K562 (cell line): ENCODE measurements at regions not wholly inside any gene's neighbourhood (a gene's known extent, or its start where the extent isn't known, plus 50 kb on each side); places are given as distances from the start of the nearest gene placed in this dataset.

Source experiments
- ATAC-seq: fragments of 200-7000 bp; cut with Tn5 transposase; 3 replicates; pipeline ENCODE4 v1.9.1; 2020; ENCODE audit warnings: moderate library complexity
- BruUV-seq: library from RNA; stranded (reverse); fragments of 400-500 nt; replicated peaks from 2 replicates; lab custom pipeline; 2021; lab: Mats Ljungman, UMichigan
- CTCF ChIA-PET: fragments of 300-600 bp; formaldehyde crosslinking; extraction: SDS; loops from one replicate; lab custom pipeline; 2021; ENCODE audit warnings: low intra/inter-chr PET ratio; lab: Yijun Ruan, JAX
- POLR2A ChIA-PET: fragments of 300-600, 350-650 bp; sonication (Branson Sonifier 250); formaldehyde crosslinking; extraction: SDS; loops from one replicate; lab custom pipeline; 2021; ENCODE audit warnings: antibody characterized with exemption, inconsistent platforms; lab: Yijun Ruan, JAX
- DNase-seq, 4 experiments: peaks; one replicate each; pipeline versions ENCODE4 v3.0.0 to v3.0.0-alpha.2; 2011 to 2018; ENCODE audit warnings: low spot score in 3 of 4, mixed read lengths in 3 of 4; ENCODE audit errors: extremely low read depth in 1 of 4
- FAIRE-seq: peaks from 2 replicates; lab custom pipeline; 2011; peaks lifted over from hg19 to GRCh38; lab: Jason Lieb, UNC
- H2AFZ ChIP-seq: 2 replicates; pipeline ENCODE4 v1.6.0; 2011; ENCODE audit warnings: low read depth, low read length, control low read depth, inconsistent platforms
- H3K27ac ChIP-seq: fragments of 200-600 bp; 3 replicates; pipeline ENCODE4 v1.8.0; 2011; ENCODE audit warnings: low read depth, mild to moderate bottlenecking, control low read depth, inconsistent platforms, low read length, moderate library complexity, mixed read lengths; ENCODE audit errors: extremely low read depth
- H3K27me3 ChIP-seq, 2 experiments: fragments of 300-600 bp in 1 of 2; 2 replicates in 1 of 2; 3 replicates in 1 of 2; pipeline versions ENCODE4 v1.6.0 to v1.8.0; 2011; ENCODE audit warnings: inconsistent platforms in 2 of 2, low read length in 2 of 2, mild to moderate bottlenecking in 1 of 2, mixed read lengths in 1 of 2, moderate library complexity in 1 of 2; ENCODE audit not compliant: control insufficient read depth in 2 of 2, insufficient read depth in 2 of 2
- H3K36me3 ChIP-seq: fragments of 300-600 bp; 3 replicates; pipeline ENCODE4 v1.8.0; 2011; ENCODE audit warnings: mild to moderate bottlenecking, low read length, inconsistent platforms; ENCODE audit not compliant: control insufficient read depth, insufficient read depth
- H3K4me1 ChIP-seq, 2 experiments: fragments of 200-600 bp in 1 of 2; replicated peaks in 1 of 2; 2 replicates in 1 of 2; 3 replicates in 1 of 2; pipeline versions ENCODE4 v1.5.1 to v1.8.0; 2011; ENCODE audit warnings: inconsistent platforms in 2 of 2, low read length in 2 of 2, mild to moderate bottlenecking in 1 of 2, mixed read lengths in 1 of 2, moderate library complexity in 1 of 2; ENCODE audit not compliant: control insufficient read depth in 2 of 2, insufficient read depth in 2 of 2
- H3K4me2 ChIP-seq: 2 replicates; pipeline ENCODE4 v1.6.1; 2011; ENCODE audit warnings: low read length, control low read depth, inconsistent platforms, mixed read lengths; ENCODE audit not compliant: insufficient read depth
- H3K4me3 ChIP-seq: fragments of 200-600 bp; sonication (generic), shearing (Covaris generic); 2 replicates; pipeline ENCODE4 v1.5.1; 2016; ENCODE audit warnings: control low read depth, inconsistent platforms
- H3K79me2 ChIP-seq: fragments of 200-600 bp; 3 replicates; pipeline ENCODE4 v1.8.0; 2011; ENCODE audit warnings: low read length, inconsistent platforms; ENCODE audit not compliant: control insufficient read depth, insufficient read depth
- H3K9ac ChIP-seq, 2 experiments: 2 replicates each; pipeline versions ENCODE4 v1.6.0 to v1.6.1; 2011; ENCODE audit warnings: low read depth in 2 of 2, low read length in 2 of 2, control low read depth in 1 of 2, inconsistent platforms in 1 of 2, mild to moderate bottlenecking in 1 of 2, mixed read lengths in 1 of 2; ENCODE audit not compliant: insufficient read depth in 1 of 2
- H3K9me1 ChIP-seq: one replicate; pipeline ENCODE4 v1.6.0; 2011; ENCODE audit warnings: inconsistent platforms, mild to moderate bottlenecking, low read length, moderate library complexity; ENCODE audit not compliant: control insufficient read depth, insufficient read depth
- H3K9me3 ChIP-seq: replicated peaks from 2 replicates; pipeline ENCODE4 v1.5.1; 2011; ENCODE audit warnings: low read depth, low read length, inconsistent platforms; ENCODE audit not compliant: control insufficient read depth, insufficient read depth
- H4K20me1 ChIP-seq: replicated peaks from 2 replicates; pipeline ENCODE4 v1.6.1; 2011; ENCODE audit warnings: low read length, inconsistent platforms, mixed read lengths; ENCODE audit not compliant: control insufficient read depth, insufficient read depth
- C11orf30 ChIP-seq: fragments of 450-650 bp; IDR thresholded peaks from 2 replicates; pipeline ENCODE4 v1.6.1; 2016; ENCODE audit warnings: low read depth, mild to moderate bottlenecking
- ESRRB ChIP-seq: fragments of 250-450 bp; sonication (Bioruptor Pico); IDR thresholded peaks from 2 replicates; pipeline ENCODE4 v1.5.0; 2020; ENCODE audit warnings: mild to moderate bottlenecking, moderate library complexity, borderline replicate concordance
- FOXK1 ChIP-seq: sonication (generic); formaldehyde crosslinking; IDR thresholded peaks from 2 replicates; pipeline ENCODE4 v1.8.0; 2022; ENCODE audit warnings: missing genetic modification reagents, mild to moderate bottlenecking, borderline replicate concordance
- MYC ChIP-seq, 2 experiments: fragments of 250-450 bp in 1 of 2; sonication (Bioruptor Pico) in 1 of 2; IDR thresholded peaks; 2 replicates each; pipeline versions ENCODE4 v1.5.1 to v1.6.1; 2012 to 2021; ENCODE audit warnings: low read depth in 2 of 2, borderline replicate concordance in 1 of 2, improper control_type of control experiment in 1 of 2, low read length in 1 of 2, mild to moderate bottlenecking in 1 of 2, moderate library complexity in 1 of 2
- PHB ChIP-seq: fragments of 250-450 bp; sonication (Bioruptor Pico); IDR thresholded peaks from 2 replicates; pipeline ENCODE4 v1.5.0; 2021
- POLR2H ChIP-seq: IDR thresholded peaks from 2 replicates; pipeline ENCODE4 v1.6.1; 2016; ENCODE audit warnings: missing genetic modification characterization, low read depth, mild to moderate bottlenecking, control low read depth, missing compliant biosample characterization, moderate library complexity
- PTRF ChIP-seq: fragments of 450-650 bp; IDR thresholded peaks from 2 replicates; pipeline ENCODE4 v1.6.1; 2016; ENCODE audit warnings: mild to moderate bottlenecking, missing genetic modification characterization, missing compliant biosample characterization
- SP2 ChIP-seq: IDR thresholded peaks from 2 replicates; pipeline ENCODE4 v1.6.1; 2011; ENCODE audit warnings: mild to moderate bottlenecking, low read depth, low read length, moderate library complexity; ENCODE audit not compliant: poor library complexity, severe bottlenecking; ENCODE audit errors: extremely low read depth
- SRF ChIP-seq, 2 experiments: fragments of 250-450, 450-650 bp in 1 of 2; sonication (Bioruptor Pico) in 1 of 2; sonication (generic) in 1 of 2; formaldehyde crosslinking; IDR thresholded peaks; 2 replicates each; pipeline versions ENCODE4 v1.5.0 to v1.5.1; 2020 to 2022; ENCODE audit warnings: mild to moderate bottlenecking in 1 of 2, missing genetic modification reagents in 1 of 2
- TEAD4 ChIP-seq, 2 experiments: sonication (generic) in 1 of 2; formaldehyde crosslinking in 1 of 2; IDR thresholded peaks; 2 replicates each; pipeline versions ENCODE4 v1.6.1 to v1.8.0; 2012 to 2022; ENCODE audit warnings: borderline replicate concordance in 1 of 2, inconsistent platforms in 1 of 2, low read length in 1 of 2, mild to moderate bottlenecking in 1 of 2, missing genetic modification reagents in 1 of 2
- TRIM24 ChIP-seq, 2 experiments: fragments of 450-650 bp; IDR thresholded peaks; 2 replicates each; pipeline ENCODE4 v1.6.1; 2016
- XRCC3 ChIP-seq: fragments of 450-650 bp; IDR thresholded peaks from 2 replicates; pipeline ENCODE4 v1.6.1; 2017; ENCODE audit warnings: mild to moderate bottlenecking, moderate library complexity
- ZNF143 ChIP-seq: sonication (generic); formaldehyde crosslinking; IDR thresholded peaks from 2 replicates; pipeline ENCODE4 v1.9.0; 2022; ENCODE audit warnings: mild to moderate bottlenecking, missing genetic modification reagents
- ZNF274 ChIP-seq: IDR thresholded peaks from 2 replicates; pipeline ENCODE4 v1.6.1; 2011; ENCODE audit warnings: low read depth, mild to moderate bottlenecking, low read length, moderate library complexity, borderline replicate concordance
- ZNF644 ChIP-seq: fragments of 200-800 bp; sonication (Bioruptor generic); IDR thresholded peaks from 2 replicates; pipeline ENCODE4 v1.6.1; 2016; ENCODE audit warnings: low read depth, missing genetic modification characterization, missing compliant biosample characterization
- WGBS: fragments of 100-300 bp; shearing (Covaris generic); methylation state at CpG from one replicate; pipeline ENCODE4 v1.1.6; 2016; ENCODE audit warnings: low coverage, mixed read lengths; ENCODE audit not compliant: insufficient coverage; ENCODE audit errors: missing lambda C conversion rate; 5-methylcytosine and 5-hydroxymethylcytosine counted together
- in situ Hi-C: fragments of 300-500 bp; cut with MboI; formaldehyde crosslinking; loops from 4 replicates; pipeline ENCODE4 v1.15.0; 2018; ENCODE audit warnings: inconsistent platforms, mixed read lengths
- intact Hi-C: fragments of 100-400 bp; cut with micrococcal nuclease; formaldehyde crosslinking; loops from 2 replicates; pipeline ENCODE4 v1.14.2; 2022

- CTCF ChIA-PET = no interaction called here
- FAIRE-seq = no peak
- no peak overlapping the region for H2AFZ ChIP-seq
- no peak overlapping the region for H3K4me2 ChIP-seq
- no peaks in the 10 kb centered on the region for H4K20me1 ChIP-seq
- no peaks in the 10 kb centered on the region for H3K27me3 ChIP-seq
- H3K27ac ChIP-seq = no peak overlapping the region
- no peaks in the 10 kb centered on the region for H3K36me3 ChIP-seq
- in situ Hi-C loops = no loop called here
- H3K4me1 ChIP-seq = no peaks in the 10 kb centered on the region
- 0% methylated on average over 2 of the region's 2 CpGs for WGBS
- TF ChIP-seq C11orf30 (no peak), SP2 (no peak), ZNF274 (peak; percentile 65; the same call in 1 of the 2 replicates)
- DNase-seq = no peak
- no peak overlapping the region for H3K9ac ChIP-seq
- no peaks in the 10 kb centered on the region for H3K79me2 ChIP-seq
- H3K9me3 ChIP-seq = no peaks in the 10 kb centered on the region
- BruUV-seq = no TSS peak
- no peak overlapping the region for H3K4me3 ChIP-seq
- POLR2A ChIA-PET = no interaction called here
- no peaks in the 10 kb centered on the region for H3K9me1 ChIP-seq
- intact Hi-C loops = no loop called here
- no peak for ATAC-seq
These were observed 689.0 kb downstream of the REEP3 start for GRCh38 chr10:64210211-64210610.

- no peak overlapping the region for H3K4me3 ChIP-seq
- 2% methylated on average over 3 of the region's 3 CpGs for WGBS
- no peaks in the 10 kb centered on the region for H3K36me3 ChIP-seq
- H3K9me1 ChIP-seq = no peaks in the 10 kb centered on the region
- intact Hi-C loops (no loop called here), in situ Hi-C loops (no loop called here)
- H3K9ac ChIP-seq = no peak overlapping the region
- no peaks in the 10 kb centered on the region for H3K4me1 ChIP-seq
- FAIRE-seq (no peak), ATAC-seq (no peak), DNase-seq (no peak)
- no peaks in the 10 kb centered on the region for H3K9me3 ChIP-seq
- CTCF ChIA-PET = no interaction called here
- H3K79me2 ChIP-seq = no peaks in the 10 kb centered on the region
- no peaks in the 10 kb centered on the region for H3K27me3 ChIP-seq
- no peak overlapping the region for H3K27ac ChIP-seq
- BruUV-seq = no TSS peak
- no peak overlapping the region for H2AFZ ChIP-seq
- H3K4me2 ChIP-seq = no peak overlapping the region
- H4K20me1 ChIP-seq = no peaks in the 10 kb centered on the region
- POLR2A ChIA-PET = no interaction called here
- TF ChIP-seq MYC (IDR thresholded peaks at IDR 0.05; ENCODE audit: low read depth, low read length) (no peak), MYC (CRISPR knock-in tag; IDR thresholded peaks at IDR 0.05; ENCODE audit: borderline replicate concordance, low read depth) (no peak), XRCC3 (no peak), ZNF644 (tag) (no peak), SRF (CRISPR knock-in tag; IDR thresholded peaks at IDR 0.05) (no peak), POLR2H (no peak), ZNF143 (CRISPR knock-in tag) (no peak), ESRRB (CRISPR knock-in tag) (no peak), TRIM24 (IDR thresholded peaks at IDR 0.05) (no peak), PHB (no peak), PTRF (tag) (no peak), TEAD4 (IDR thresholded peaks at IDR 0.05; ENCODE audit: low read length) (no peak), TEAD4 (CRISPR knock-in tag; IDR thresholded peaks at IDR 0.05; ENCODE audit: borderline replicate concordance) (no peak), FOXK1 (CRISPR knock-in tag) (no peak)
These were observed 690.3 kb downstream of the REEP3 start for GRCh38 chr10:64211466-64211865.
